ENCODE measurements at regions not wholly inside any gene's neighbourhood (a gene's known extent, or its start where the extent isn't known, plus 50 kb on each side); places are given as distances from the start of the nearest gene placed in this dataset.
"Not testable (repeated sequence)": the region's sequence is repeated elsewhere in the genome, so short reads cannot be mapped to it uniquely, and the experiment has no call there.

DNA sequence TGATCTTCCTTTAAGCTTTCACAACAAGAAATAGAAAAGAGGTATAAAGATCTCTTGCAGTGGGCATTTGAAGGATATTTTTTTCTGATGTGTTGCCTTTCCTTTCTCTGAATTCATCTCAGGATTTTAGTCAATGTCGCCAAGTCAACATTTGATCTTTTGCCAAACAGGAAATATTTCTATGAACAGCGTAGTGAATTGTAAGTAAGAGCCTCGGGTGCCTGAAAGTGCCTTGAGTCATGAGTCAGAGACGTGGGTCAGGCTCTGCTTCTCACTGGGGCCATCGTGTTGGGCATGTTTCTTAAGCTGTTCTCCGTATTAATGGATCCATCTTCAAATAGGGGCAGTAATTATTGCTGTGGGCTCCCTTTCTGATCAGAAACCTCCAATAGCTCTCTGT, 471.4 kb upstream of the AMELY start:
- peaks cover 49% of the 10 kb centered on the region for H3K36me3 Mint-ChIP-seq
- H3K4me3 Mint-ChIP-seq = no peak overlapping the region
- no peaks in the 10 kb centered on the region for H3K27me3 Mint-ChIP-seq
- no peak for ATAC-seq
- no peaks in the 10 kb centered on the region for H3K9me3 Mint-ChIP-seq
- H3K4me1 Mint-ChIP-seq = no peaks in the 10 kb centered on the region
- no peak overlapping the region for H3K27ac Mint-ChIP-seq

DNA sequence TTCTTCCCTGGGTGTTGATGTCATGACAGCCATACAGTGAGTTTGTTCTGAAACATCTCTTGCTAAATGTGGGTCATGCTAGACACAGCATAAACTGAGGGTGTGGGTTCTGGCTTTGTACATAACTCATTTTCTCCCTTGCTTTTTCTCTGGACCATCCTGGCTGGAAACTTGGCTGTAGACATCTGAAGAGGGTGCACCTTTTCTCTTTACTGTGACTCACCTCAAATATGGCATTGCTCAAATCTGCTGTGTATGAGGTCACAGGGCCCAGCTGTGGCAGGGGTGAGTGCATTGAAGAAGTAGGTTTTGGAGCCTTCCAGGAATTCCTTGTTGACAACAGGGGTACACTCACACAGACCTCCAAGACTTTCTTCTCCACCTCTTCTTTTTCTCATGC, 465.5 kb upstream of the AMELY start:
- ATAC-seq = no peak
- Mint-ChIP-seq H3K36me3 (peaks cover 47% of the 10 kb centered on the region), H3K9me3 (no peaks in the 10 kb centered on the region), H3K4me1 (no peaks in the 10 kb centered on the region), H3K27me3 (no peaks in the 10 kb centered on the region), H3K27ac (no peak overlapping the region), H3K4me3 (no peak overlapping the region)

DNA sequence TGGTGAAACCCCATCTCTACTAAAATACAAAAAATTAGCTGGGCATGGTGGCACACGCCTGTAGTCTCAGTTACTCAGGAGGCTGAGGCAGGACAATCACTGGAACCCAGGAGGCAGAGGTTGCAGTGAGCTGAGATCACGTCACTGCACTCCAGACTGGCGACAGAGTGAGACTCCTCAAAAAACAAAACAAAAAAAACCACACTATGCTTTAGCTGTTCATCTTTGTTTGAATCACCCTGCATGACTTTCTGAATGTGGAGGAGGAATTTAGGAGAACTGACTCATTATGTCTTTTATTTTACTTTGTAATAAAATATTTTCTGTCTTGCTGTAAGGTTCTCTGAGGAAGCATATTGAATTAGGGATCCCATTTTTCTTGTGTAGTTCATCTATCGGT, 462.9 kb upstream of the AMELY start:
- H3K27me3 Mint-ChIP-seq, H3K27ac Mint-ChIP-seq, H3K9me3 Mint-ChIP-seq, H3K4me1 Mint-ChIP-seq, ATAC-seq, H3K4me3 Mint-ChIP-seq: not testable (repeated sequence)
- peaks cover 25% of the 10 kb centered on the region for H3K36me3 Mint-ChIP-seq

DNA sequence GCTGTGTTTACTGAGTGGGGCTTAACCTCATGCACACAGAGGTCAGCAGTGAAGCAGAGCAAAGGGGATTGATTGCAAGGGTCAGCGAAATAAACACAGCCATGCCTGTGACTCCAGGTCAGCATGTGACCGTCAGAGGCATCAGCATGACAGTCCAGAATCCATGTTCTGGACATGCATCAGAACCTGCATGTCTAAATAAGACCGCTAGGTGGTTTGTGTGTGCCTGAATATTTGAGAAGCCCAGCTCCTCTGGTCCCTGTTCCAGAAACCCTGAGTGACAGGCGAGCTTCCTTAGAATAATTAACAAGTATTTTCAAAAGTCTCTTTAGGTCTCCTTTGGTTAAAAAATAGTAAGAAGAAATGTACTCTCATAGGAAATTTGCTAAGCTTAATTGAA, 460.4 kb upstream of the AMELY start:
- not testable (repeated sequence) for H3K4me3 Mint-ChIP-seq, H3K27ac Mint-ChIP-seq, H3K9me3 Mint-ChIP-seq, H3K27me3 Mint-ChIP-seq, ATAC-seq, H3K4me1 Mint-ChIP-seq
- peaks cover 21% of the 10 kb centered on the region for H3K36me3 Mint-ChIP-seq

DNA sequence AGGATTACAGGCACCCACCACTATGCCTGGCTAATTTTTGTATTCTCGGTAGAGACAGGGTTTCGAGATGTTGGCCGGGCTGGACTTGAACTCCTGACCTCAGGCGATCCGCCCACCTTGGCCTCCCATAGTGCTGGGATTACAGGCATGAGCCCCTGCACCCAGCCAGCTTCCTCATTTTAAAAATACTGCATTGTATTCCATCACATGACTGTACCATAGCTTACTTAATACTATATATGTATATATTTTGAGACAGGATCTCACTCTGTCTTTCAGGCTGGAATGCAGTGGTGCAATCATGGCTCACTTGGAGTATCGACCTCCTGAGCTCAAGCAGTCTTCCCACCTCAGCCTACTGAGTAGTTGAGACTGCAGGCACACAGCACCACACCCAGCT, 459.5 kb upstream of the AMELY start:
- ATAC-seq, H3K27ac Mint-ChIP-seq, H3K27me3 Mint-ChIP-seq, H3K4me3 Mint-ChIP-seq, H3K9me3 Mint-ChIP-seq, H3K4me1 Mint-ChIP-seq: not testable (repeated sequence)
- peaks cover 17% of the 10 kb centered on the region for H3K36me3 Mint-ChIP-seq

DNA sequence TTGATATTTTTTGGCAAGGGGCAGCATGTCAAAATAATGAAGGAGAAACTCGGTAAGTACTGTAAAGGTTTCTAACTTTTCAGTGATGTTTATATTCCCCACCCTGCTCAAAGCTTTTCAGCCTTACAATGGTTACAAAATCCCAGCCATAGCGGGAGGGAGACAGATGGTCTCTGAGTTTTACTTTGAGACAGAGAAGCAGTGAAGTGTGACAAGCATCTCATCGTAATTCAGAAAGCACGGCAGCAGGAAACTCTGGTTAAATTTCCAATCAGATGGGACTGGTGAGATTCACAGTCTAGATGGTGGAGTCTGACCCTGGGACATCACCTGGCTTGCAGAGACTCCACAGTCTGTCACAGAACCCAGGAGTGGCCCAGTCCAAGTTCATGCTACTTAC, 448.0 kb upstream of the AMELY start:
- H3K27me3 Mint-ChIP-seq = no peaks in the 10 kb centered on the region
- no peaks in the 10 kb centered on the region for H3K4me1 Mint-ChIP-seq
- H3K27ac Mint-ChIP-seq = no peak overlapping the region
- H3K4me3 Mint-ChIP-seq = no peak overlapping the region
- ATAC-seq = no peak
- H3K36me3 Mint-ChIP-seq = peaks cover 43% of the 10 kb centered on the region
- no peaks in the 10 kb centered on the region for H3K9me3 Mint-ChIP-seq

DNA sequence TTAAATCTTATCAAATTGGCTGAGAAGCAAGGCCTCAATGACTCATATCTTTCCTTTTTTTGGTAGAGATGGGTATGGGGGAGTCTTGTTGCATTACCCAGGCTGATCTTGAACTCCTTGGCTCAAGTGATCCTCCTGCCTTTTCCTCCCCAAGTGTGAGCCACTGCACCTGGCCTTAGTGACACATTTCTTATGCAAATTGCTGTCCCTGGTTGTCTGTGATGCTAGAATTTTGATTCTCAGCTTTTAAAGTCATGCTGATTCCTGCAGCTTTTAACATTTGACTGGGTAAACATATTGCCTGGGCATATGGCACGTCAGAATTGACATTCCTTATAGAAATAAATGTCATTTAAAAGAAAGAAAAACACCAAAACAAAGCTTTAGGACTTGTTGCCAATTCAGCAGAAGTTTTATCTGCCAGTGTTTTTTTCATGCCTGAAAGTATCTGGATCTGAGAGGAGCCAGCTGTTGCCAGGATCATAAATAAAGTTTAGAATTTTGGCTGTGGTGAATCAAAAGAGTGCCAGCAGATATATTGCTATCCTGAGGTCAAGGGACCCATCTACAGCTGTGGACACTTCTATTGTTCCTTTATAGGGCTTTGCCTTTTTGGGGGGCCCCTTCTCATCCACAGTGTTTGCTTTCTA, 446.7 kb upstream of the AMELY start:
- Mint-ChIP-seq H3K27me3 (no peaks in the 10 kb centered on the region), H3K9me3 (no peaks in the 10 kb centered on the region), H3K4me1 (no peaks in the 10 kb centered on the region), H3K36me3 (peaks cover 35% of the 10 kb centered on the region), H3K27ac (no peak overlapping the region), H3K4me3 (no peak overlapping the region)
- no peak for ATAC-seq

DNA sequence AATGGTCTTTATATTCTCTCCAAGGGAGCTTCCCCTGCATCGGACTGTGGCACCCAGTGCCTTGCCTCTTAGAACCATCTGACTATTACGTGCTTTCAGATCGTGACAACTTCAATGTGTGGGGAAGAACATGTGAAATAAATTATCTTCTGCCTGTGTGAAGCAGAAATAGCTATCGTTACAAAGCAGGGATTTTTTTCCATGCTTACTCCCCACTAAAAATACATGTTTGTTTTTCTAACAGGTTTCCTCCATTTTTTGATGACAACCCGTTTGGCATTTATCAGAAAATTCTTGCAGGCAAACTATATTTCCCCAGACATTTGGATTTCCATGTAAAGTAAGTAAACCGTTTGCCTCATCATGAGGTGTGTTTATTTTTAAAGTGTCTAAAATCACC, 444.3 kb upstream of the AMELY start:
- not testable (repeated sequence) for H3K9me3 Mint-ChIP-seq, H3K4me1 Mint-ChIP-seq, H3K4me3 Mint-ChIP-seq, ATAC-seq, H3K27ac Mint-ChIP-seq, H3K27me3 Mint-ChIP-seq
- H3K36me3 Mint-ChIP-seq = peaks cover 29% of the 10 kb centered on the region

DNA sequence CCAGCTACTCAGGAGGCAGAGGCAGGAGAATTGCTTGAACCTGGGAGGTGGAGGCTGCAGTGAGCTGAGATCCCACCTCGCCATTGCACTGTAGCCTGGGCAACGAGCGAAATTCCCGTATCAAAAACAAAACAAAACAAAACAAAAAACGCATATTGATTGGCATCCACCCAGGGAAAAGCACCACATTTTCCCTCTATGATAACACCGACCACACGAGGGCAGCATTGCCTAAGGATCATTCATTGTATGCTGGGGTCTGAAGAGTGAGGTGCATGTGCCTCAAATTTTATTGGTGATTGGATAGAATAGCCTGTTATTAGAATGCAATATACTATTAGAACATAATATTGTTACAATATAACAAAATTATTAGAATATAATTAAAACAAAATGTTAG, 433.1 kb upstream of the AMELY start:
- Mint-ChIP-seq H3K27ac (no peak overlapping the region), H3K9me3 (no peaks in the 10 kb centered on the region), H3K4me3 (no peak overlapping the region), H3K4me1 (peaks cover 4% of the 10 kb centered on the region), H3K36me3 (peaks cover 14% of the 10 kb centered on the region), H3K27me3 (no peaks in the 10 kb centered on the region)
- no peak for ATAC-seq

DNA sequence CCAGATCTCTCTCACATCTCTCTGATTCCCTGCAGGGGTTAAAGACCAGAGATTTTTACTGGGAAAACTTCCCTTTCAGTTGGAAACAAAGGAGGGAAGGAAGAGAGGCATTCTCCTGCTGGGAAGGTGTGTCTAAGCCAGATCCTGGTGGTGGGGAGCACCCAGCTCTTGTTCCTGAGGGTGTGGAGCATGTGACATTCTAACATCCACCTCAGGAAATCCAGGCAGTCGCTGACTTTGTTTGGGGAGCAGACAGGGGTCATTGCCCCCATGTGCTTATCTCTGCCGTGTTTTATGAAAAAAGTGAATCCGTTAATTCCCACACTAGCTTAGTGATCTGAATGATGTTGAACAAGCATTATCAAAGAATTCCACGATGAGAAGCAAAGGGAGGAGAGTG, 431.7 kb upstream of the AMELY start:
- Mint-ChIP-seq H3K27ac (no peak overlapping the region), H3K36me3 (peaks cover 22% of the 10 kb centered on the region), H3K4me1 (peaks cover 12% of the 10 kb centered on the region)

DNA sequence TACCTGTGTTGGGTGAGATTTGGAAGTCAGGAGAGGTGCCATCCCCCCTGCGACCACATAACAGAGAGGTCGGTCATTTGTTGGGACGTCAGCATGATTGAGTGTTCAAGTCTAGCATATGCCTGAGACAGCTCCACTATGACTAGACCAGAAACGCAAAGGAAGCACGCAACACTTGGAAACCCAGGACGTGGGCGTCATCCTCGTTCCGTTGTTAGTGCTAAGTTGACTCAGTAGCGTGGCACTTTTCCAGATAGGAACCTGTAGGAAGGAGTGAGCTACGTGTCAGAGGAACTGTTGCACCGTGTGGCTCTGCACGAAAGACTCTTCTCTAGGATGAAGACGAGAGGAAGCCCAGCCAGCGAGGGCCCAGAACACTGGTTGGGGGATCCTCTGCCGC, 431.2 kb upstream of the AMELY start:
- H3K27ac Mint-ChIP-seq, H3K9me3 Mint-ChIP-seq, ATAC-seq, H3K4me3 Mint-ChIP-seq, H3K27me3 Mint-ChIP-seq: not testable (repeated sequence)
- Mint-ChIP-seq H3K4me1 (peaks cover 12% of the 10 kb centered on the region), H3K36me3 (peaks cover 26% of the 10 kb centered on the region)

More for the DNA sequence above, 431.7 kb upstream of the AMELY start:
- no peaks in the 10 kb centered on the region for H3K9me3 Mint-ChIP-seq
- no peaks in the 10 kb centered on the region for H3K27me3 Mint-ChIP-seq
- no peak overlapping the region for H3K4me3 Mint-ChIP-seq
- no peak for ATAC-seq

DNA sequence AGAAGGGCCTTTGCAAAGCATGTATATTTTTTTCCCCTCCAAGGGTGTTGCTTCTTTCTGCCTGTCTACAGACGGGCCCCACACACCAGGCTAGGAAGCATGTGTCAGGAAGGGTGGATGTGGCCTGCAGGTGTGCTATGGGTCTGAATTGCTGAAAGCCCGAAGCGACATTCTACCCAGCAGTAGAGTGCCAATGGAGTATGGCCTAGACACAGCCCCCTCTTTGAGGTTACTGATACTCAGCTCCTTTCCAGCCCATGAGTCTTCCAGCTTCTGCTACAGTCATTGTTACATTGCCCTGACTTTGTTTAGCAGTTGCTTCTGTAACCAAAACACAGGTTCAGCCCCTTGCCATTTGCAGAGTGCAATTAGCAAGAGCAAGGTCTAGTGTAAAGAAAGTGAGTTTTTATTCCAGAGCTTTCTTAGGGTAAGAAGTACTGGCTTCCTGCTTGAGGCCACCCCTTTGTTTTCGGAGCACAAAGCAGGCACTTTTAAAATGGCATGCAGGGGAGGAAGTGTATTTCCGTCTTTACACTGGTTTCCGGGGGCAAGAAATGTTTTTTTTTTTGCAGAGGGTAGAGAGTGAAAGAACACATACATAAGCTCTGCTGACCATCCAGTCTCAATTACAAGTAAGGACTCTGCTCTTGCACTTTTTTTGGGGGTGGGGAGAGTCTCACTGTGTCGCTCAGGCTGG, 428.0 kb upstream of the AMELY start:
- H3K4me1 Mint-ChIP-seq = peaks cover 12% of the 10 kb centered on the region

DNA sequence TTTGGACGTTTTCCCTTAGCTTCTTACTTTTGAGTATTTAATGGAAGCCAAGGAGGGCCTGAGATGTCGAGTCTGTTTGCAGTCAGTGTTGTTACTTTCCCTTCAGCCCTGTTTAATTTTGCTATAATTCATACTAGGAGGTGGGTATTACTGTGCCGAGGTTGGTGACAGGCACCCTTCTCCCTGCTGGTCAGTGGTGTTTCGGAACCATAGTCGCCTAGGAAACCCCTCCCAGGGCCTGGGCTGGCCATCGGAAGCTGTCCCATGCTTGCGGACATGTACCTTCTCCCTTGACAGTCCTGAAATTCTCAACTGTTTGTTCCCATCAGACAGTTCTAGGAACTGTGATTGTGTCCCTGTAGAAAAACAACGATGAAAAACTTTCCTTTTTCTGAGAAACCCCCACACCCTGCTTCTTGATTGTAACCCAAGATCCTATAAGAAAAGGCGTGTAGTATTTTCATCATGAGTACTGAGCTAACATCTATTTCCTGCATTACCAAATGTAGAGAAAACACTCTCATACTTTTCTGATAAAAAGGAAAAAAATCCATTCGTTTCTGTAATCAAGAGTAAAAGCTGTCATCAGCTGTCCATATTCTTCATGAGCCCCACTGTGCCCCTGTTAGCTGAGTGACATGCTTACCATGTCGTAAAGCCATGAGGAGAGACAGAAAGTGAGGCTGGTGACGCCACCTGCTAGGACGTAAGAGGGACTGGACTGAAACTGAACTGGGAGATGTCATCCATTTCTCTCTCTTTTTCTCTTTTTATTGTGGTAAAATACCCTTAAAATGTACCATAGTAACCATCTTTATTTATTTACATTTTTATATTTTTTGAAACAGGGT, 424.7 kb upstream of the AMELY start:
- H3K36me3 Mint-ChIP-seq = peaks cover 38% of the 10 kb centered on the region
- H3K9me3 Mint-ChIP-seq = no peaks in the 10 kb centered on the region
- no peaks in the 10 kb centered on the region for H3K27me3 Mint-ChIP-seq
- ATAC-seq = no peak
- no peak overlapping the region for H3K27ac Mint-ChIP-seq
- H3K4me1 Mint-ChIP-seq = peaks cover 16% of the 10 kb centered on the region
- H3K4me3 Mint-ChIP-seq = no peak overlapping the region

More for the DNA sequence above, 428.0 kb upstream of the AMELY start:
- H3K9me3 Mint-ChIP-seq = no peaks in the 10 kb centered on the region
- H3K27me3 Mint-ChIP-seq = no peaks in the 10 kb centered on the region
- H3K27ac Mint-ChIP-seq = peak overlapping the region; percentile 53
- no peak for ATAC-seq
- H3K4me3 Mint-ChIP-seq = no peak overlapping the region
- peaks cover 34% of the 10 kb centered on the region for H3K36me3 Mint-ChIP-seq

DNA sequence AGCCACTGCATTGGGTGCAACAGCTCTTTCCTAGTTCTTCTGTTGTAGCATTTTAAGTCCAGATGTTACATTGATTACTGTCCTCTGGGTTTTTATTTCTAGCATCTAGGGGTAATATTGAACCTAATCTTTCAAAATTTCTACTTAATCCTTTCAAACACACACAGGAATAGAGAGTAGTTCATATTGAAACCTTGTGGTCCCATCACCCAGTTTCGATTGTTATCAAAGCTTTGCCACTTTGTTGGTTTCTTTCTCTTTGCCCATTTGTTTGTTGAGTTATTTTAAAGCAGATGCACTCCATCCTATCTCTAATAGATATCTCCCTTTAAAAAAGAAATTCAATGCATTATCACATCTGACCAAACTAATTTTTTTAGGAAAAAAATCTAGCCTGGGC, 422.9 kb upstream of the AMELY start:
- no peak overlapping the region for H3K4me3 Mint-ChIP-seq
- H3K27me3 Mint-ChIP-seq = no peaks in the 10 kb centered on the region
- peaks cover 10% of the 10 kb centered on the region for H3K4me1 Mint-ChIP-seq
- no peak overlapping the region for H3K27ac Mint-ChIP-seq
- no peaks in the 10 kb centered on the region for H3K9me3 Mint-ChIP-seq
- ATAC-seq = no peak
- H3K36me3 Mint-ChIP-seq = peaks cover 44% of the 10 kb centered on the region

DNA sequence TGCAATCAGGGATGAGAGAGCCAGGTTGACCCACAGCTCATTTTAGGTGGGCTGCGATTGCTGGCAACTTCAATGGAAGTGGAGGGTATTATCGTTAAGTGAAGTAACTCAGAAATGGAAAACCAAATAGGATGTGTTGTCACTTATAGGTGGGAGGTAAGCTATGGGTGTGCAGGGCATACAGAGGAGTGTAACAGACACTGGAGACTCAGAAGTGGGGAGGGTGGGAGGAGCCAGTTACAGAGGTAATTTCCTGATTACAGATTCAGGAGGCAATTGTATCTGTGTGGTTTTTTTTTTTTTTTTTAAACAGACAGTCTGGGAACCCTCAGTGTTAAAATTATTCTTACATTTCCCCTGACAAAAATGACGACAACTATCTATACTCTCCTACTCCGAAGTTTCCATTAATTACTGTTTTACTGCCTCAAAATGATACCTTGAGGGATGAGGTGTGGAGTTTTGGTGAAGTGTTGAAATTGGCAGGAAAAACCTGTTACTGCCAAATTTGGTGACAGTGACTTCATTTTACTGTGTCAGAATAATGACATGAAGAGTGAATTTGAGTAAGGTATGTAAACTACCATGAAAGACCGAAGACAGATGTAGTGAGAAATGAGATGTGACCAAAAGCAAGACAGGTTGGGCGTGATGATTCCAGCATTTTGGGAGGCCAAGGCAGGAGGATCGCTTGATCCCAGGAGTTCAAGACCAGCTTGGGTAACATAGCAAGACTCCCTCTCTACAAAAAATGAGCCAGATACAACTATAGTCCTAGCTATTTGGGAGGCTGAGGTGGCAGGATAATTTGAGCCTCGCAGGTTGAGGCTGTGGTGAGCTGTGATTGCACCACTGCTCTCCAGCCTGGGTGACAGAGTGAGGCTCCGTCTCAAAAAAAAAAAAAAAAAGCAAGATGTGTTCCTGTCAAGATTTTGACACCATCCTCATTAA, 415.0 kb upstream of the AMELY start:
- peak overlapping the region; percentile 44 for H3K27ac Mint-ChIP-seq
- no peaks in the 10 kb centered on the region for H3K27me3 Mint-ChIP-seq
- ATAC-seq = no peak
- H3K4me1 Mint-ChIP-seq = peaks cover 17% of the 10 kb centered on the region
- H3K36me3 Mint-ChIP-seq = peaks cover 40% of the 10 kb centered on the region
- no peaks in the 10 kb centered on the region for H3K9me3 Mint-ChIP-seq
- H3K4me3 Mint-ChIP-seq = no peak overlapping the region
